ENCODE measurements at regions not wholly inside any gene's neighbourhood (a gene's known extent, or its start where the extent isn't known, plus 50 kb on each side); places are given as distances from the start of the nearest gene placed in this dataset.

GRCh38 chr9:556675-557074, 284.8 kb upstream of the DMRT1 start:
- H3K36me3 Mint-ChIP-seq (ENCODE audit: low read depth): no peaks in the 10 kb centered on the region; the same call in 2 of the 3 replicates
- H3K27me3 Mint-ChIP-seq (ENCODE audit: insufficient read depth, low read depth, poor library complexity): peaks cover 3% of the 10 kb centered on the region
- Histone ChIP-seq H2AFZ (no peak overlapping the region), H3K27ac (ENCODE audit: low read depth) (no peak overlapping the region), H3K27me3 (ENCODE audit: insufficient read depth) (no peaks in the 10 kb centered on the region), H3K79me2 (replicated peaks; ENCODE audit: insufficient read depth) (peaks cover 32% of the 10 kb centered on the region), H3F3A (replicated peaks; ENCODE audit: low read depth) (no peaks in the 10 kb centered on the region), H3K9me2 (ENCODE audit: insufficient read depth) (no peaks in the 10 kb centered on the region), H4K20me1 (replicated peaks; ENCODE audit: insufficient read depth) (peaks cover 3% of the 10 kb centered on the region; the same call in 1 of the 2 replicates), H3K4me1 (ENCODE audit: insufficient read depth) (peaks cover 3% of the 10 kb centered on the region; the same call in 1 of the 2 replicates), H3K4me3 (no peak overlapping the region), H3K4me2 (no peak overlapping the region), H3K36me3 (ENCODE audit: insufficient read depth) (no peaks in the 10 kb centered on the region)
- H3K4me1 Mint-ChIP-seq: peaks cover 20% of the 10 kb centered on the region
- H3K9me3 Mint-ChIP-seq: no peaks in the 10 kb centered on the region
- TF ChIP-seq NANOG (IDR thresholded peaks at IDR 0.05; ENCODE audit: borderline replicate concordance) (no peak), EZH2phosphoT487 (IDR thresholded peaks at IDR 0.05; ENCODE audit: unreplicated experiment) (no peak), JUNB (IDR thresholded peaks at IDR 0.05; ENCODE audit: unreplicated experiment) (no peak), EZH2 (IDR thresholded peaks at IDR 0.05; ENCODE audit: low read depth, unreplicated experiment) (no peak), ZNF114 (CRISPR knock-in tag; IDR thresholded peaks at IDR 0.05) (no peak), CREB1 (CRISPR knock-in tag; IDR thresholded peaks at IDR 0.05; ENCODE audit: low read depth) (no peak), REST (IDR thresholded peaks at IDR 0.05; ENCODE audit: unreplicated experiment) (no peak), POLR2AphosphoS5 (IDR thresholded peaks at IDR 0.05; ENCODE audit: low read depth) (no peak), CTCF (conservative IDR thresholded peaks at IDR 0.05; ENCODE audit: low read depth in 2 of 2) (no peak), STAT1 (IDR thresholded peaks at IDR 0.05; ENCODE audit: unreplicated experiment) (no peak), ZNF331 (CRISPR knock-in tag; IDR thresholded peaks at IDR 0.05; ENCODE audit: low read depth) (no peak)
- TF ChIP-seq, protein P1, sequence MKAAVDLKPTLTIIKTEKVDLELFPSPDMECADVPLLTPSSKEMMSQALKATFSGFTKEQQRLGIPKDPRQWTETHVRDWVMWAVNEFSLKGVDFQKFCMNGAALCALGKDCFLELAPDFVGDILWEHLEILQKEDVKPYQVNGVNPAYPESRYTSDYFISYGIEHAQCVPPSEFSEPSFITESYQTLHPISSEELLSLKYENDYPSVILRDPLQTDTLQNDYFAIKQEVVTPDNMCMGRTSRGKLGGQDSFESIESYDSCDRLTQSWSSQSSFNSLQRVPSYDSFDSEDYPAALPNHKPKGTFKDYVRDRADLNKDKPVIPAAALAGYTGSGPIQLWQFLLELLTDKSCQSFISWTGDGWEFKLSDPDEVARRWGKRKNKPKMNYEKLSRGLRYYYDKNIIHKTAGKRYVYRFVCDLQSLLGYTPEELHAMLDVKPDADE (IDR thresholded peaks at IDR 0.05): no peak
- TF ChIP-seq, protein P2, sequence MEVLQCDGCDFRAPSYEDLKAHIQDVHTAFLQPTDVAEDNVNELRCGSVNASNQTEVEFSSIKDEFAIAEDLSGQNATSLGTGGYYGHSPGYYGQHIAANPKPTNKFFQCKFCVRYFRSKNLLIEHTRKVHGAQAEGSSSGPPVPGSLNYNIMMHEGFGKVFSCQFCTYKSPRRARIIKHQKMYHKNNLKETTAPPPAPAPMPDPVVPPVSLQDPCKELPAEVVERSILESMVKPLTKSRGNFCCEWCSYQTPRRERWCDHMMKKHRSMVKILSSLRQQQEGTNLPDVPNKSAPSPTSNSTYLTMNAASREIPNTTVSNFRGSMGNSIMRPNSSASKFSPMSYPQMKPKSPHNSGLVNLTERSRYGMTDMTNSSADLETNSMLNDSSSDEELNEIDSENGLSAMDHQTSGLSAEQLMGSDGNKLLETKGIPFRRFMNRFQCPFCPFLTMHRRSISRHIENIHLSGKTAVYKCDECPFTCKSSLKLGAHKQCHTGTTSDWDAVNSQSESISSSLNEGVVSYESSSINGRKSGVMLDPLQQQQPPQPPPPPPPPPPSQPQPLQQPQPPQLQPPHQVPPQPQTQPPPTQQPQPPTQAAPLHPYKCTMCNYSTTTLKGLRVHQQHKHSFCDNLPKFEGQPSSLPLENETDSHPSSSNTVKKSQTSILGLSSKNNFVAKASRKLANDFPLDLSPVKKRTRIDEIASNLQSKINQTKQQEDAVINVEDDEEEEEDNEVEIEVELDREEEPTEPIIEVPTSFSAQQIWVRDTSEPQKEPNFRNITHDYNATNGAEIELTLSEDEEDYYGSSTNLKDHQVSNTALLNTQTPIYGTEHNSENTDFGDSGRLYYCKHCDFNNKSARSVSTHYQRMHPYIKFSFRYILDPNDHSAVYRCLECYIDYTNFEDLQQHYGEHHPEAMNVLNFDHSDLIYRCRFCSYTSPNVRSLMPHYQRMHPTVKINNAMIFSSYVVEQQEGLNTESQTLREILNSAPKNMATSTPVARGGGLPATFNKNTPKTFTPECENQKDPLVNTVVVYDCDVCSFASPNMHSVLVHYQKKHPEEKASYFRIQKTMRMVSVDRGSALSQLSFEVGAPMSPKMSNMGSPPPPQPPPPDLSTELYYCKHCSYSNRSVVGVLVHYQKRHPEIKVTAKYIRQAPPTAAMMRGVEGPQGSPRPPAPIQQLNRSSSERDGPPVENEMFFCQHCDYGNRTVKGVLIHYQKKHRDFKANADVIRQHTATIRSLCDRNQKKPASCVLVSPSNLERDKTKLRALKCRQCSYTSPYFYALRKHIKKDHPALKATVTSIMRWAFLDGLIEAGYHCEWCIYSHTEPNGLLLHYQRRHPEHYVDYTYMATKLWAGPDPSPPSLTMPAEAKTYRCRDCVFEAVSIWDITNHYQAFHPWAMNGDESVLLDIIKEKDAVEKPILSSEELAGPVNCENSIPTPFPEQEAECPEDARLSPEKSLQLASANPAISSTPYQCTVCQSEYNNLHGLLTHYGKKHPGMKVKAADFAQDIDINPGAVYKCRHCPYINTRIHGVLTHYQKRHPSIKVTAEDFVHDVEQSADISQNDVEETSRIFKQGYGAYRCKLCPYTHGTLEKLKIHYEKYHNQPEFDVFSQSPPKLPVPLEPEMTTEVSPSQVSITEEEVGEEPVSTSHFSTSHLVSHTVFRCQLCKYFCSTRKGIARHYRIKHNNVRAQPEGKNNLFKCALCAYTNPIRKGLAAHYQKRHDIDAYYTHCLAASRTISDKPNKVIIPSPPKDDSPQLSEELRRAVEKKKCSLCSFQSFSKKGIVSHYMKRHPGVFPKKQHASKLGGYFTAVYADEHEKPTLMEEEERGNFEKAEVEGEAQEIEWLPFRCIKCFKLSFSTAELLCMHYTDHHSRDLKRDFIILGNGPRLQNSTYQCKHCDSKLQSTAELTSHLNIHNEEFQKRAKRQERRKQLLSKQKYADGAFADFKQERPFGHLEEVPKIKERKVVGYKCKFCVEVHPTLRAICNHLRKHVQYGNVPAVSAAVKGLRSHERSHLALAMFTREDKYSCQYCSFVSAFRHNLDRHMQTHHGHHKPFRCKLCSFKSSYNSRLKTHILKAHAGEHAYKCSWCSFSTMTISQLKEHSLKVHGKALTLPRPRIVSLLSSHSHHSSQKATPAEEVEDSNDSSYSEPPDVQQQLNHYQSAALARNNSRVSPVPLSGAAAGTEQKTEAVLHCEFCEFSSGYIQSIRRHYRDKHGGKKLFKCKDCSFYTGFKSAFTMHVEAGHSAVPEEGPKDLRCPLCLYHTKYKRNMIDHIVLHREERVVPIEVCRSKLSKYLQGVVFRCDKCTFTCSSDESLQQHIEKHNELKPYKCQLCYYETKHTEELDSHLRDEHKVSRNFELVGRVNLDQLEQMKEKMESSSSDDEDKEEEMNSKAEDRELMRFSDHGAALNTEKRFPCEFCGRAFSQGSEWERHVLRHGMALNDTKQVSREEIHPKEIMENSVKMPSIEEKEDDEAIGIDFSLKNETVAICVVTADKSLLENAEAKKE (CRISPR knock-in tag; IDR thresholded peaks at IDR 0.05): no peak
- ATAC-seq (no peak), DNase-seq (ENCODE audit: low spot score) (no peak)
- no peak overlapping the region for H3K4me3 Mint-ChIP-seq
- H3K27ac Mint-ChIP-seq: peak overlapping the region; percentile 35; the same call in 1 of the 2 replicates

Data from GM23338 (cell line).